ENCODE measurements at regions not wholly inside any gene's neighbourhood (a gene's known extent, or its start where the extent isn't known, plus 50 kb on each side); places are given as distances from the start of the nearest gene placed in this dataset.
A peak's percentile ranks its signal among the peaks of the same experiment; 100 is the strongest.

DNA sequence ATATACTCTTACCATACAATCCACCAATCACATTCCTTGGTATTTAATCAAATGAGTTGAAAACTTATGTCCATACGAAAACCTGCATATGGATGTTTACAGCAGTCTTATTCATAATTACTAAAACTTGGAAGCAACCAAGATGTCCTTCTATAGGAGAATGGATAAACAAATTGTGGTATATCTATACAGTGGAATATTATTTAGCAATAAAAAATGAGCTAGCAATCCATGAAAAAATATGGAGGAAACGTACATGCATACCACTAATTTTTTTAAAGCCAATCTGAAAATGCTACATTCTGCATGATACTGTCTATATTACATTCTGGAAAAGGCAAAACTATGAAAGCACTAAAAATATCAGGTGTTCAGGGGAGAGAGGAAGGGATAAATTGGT is 73.9 kb upstream of the LPP start:
- Histone ChIP-seq H3K4me1 (ENCODE audit: control insufficient read depth in 5 of 5, insufficient read depth in 5 of 5, low read length in 5 of 5) (peaks cover 0 to 4% (median 0%) of the 10 kb centered on the region in 5 donors), H3K36me3 (ENCODE audit: control insufficient read depth in 4 of 4, insufficient read depth in 4 of 4, low read length in 4 of 4) (no peaks in the 10 kb centered on the region), H3K27me3 (ENCODE audit: control insufficient read depth in 3 of 3, insufficient read depth in 3 of 3, low read length in 2 of 3) (no peaks in the 10 kb centered on the region), H3K4me3 (no peak overlapping the region), H3K9ac (ENCODE audit: insufficient read depth in 1 of 2, low read length in 2 of 2) (no peak overlapping the region), H3K27ac (ENCODE audit: low read depth in 1 of 2, low read length in 1 of 2) (no peak overlapping the region), H3K9me3 (ENCODE audit: control insufficient read depth in 4 of 4, insufficient read depth in 3 of 4, low read length in 3 of 4) (no peaks in the 10 kb centered on the region)
- 95 to 98% methylated on average over 2 of the region's 2 CpGs for WGBS, 2 donors
- ATAC-seq (ENCODE audit: insufficient read depth, low FRiP score) = no peak
- DNase-seq = no peak
- TF ChIP-seq, protein P1, sequence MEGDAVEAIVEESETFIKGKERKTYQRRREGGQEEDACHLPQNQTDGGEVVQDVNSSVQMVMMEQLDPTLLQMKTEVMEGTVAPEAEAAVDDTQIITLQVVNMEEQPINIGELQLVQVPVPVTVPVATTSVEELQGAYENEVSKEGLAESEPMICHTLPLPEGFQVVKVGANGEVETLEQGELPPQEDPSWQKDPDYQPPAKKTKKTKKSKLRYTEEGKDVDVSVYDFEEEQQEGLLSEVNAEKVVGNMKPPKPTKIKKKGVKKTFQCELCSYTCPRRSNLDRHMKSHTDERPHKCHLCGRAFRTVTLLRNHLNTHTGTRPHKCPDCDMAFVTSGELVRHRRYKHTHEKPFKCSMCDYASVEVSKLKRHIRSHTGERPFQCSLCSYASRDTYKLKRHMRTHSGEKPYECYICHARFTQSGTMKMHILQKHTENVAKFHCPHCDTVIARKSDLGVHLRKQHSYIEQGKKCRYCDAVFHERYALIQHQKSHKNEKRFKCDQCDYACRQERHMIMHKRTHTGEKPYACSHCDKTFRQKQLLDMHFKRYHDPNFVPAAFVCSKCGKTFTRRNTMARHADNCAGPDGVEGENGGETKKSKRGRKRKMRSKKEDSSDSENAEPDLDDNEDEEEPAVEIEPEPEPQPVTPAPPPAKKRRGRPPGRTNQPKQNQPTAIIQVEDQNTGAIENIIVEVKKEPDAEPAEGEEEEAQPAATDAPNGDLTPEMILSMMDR (IDR thresholded peaks at IDR 0.05; ENCODE audit: control extremely low read depth, extremely low read depth) = no peak

DNA sequence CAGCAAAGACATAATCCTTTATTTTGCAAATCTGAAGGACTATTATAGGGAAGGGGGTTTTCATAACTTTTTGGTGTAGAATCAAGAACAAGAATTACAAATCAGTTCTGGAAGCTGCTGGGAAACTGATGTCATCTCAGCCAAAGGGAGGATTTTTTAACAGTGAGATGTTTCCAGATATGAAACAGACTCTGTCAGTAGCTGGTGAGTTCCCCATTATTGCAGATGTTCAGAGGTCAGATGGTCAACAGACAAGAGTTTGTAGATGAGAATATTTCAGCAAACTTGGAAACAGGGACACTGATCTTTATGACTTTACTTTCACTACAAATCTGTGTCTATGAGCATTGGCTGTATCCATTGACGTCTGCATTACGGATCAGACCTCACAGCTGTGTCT is 71.9 kb upstream of the LPP start:
- H3K4me3 ChIP-seq = no peak overlapping the region
- 44 to 46% methylated on average over 2 of the region's 2 CpGs for WGBS, 2 donors
- ATAC-seq (ENCODE audit: insufficient read depth, low FRiP score) = peak; percentile 73
- TF ChIP-seq, protein P1 (IDR thresholded peaks at IDR 0.05; ENCODE audit: control extremely low read depth, extremely low read depth) = no peak
- H3K27ac ChIP-seq (ENCODE audit: low read depth in 1 of 2, low read length in 1 of 2) = no peak overlapping the region
- peaks cover 0 to 2% (median 0%) of the 10 kb centered on the region in 3 donors for H3K27me3 ChIP-seq (ENCODE audit: control insufficient read depth in 3 of 3, insufficient read depth in 3 of 3, low read length in 2 of 3)
- H3K4me1 ChIP-seq (ENCODE audit: control insufficient read depth in 5 of 5, insufficient read depth in 5 of 5, low read length in 5 of 5) = peaks cover 0 to 4% (median 0%) of the 10 kb centered on the region in 5 donors
- DNase-seq = no peak
- H3K36me3 ChIP-seq (ENCODE audit: control insufficient read depth in 4 of 4, insufficient read depth in 4 of 4, low read length in 4 of 4) = no peaks in the 10 kb centered on the region
- no peaks in the 10 kb centered on the region for H3K9me3 ChIP-seq (ENCODE audit: control insufficient read depth in 4 of 4, insufficient read depth in 3 of 4, low read length in 3 of 4)
- no peak overlapping the region for H3K9ac ChIP-seq (ENCODE audit: insufficient read depth in 1 of 2, low read length in 2 of 2)

- Histone ChIP-seq H3K36me3 (ENCODE audit: control insufficient read depth in 4 of 4, insufficient read depth in 4 of 4, low read length in 4 of 4) (no peaks in the 10 kb centered on the region), H3K27ac (ENCODE audit: low read depth in 1 of 2, low read length in 1 of 2) (peak overlapping the region in 1 of 2 donors; percentile 29), H3K9me3 (ENCODE audit: control insufficient read depth in 4 of 4, insufficient read depth in 3 of 4, low read length in 3 of 4) (no peaks in the 10 kb centered on the region), H3K9ac (ENCODE audit: insufficient read depth in 1 of 2, low read length in 2 of 2) (no peak overlapping the region), H3K4me3 (no peak overlapping the region), H3K27me3 (ENCODE audit: control insufficient read depth in 3 of 3, insufficient read depth in 3 of 3, low read length in 2 of 3) (peaks cover 0 to 2% (median 0%) of the 10 kb centered on the region in 3 donors), H3K4me1 (ENCODE audit: control insufficient read depth in 5 of 5, insufficient read depth in 5 of 5, low read length in 5 of 5) (peaks cover 0 to 4% (median 0%) of the 10 kb centered on the region in 5 donors)
- TF ChIP-seq, protein P1 (IDR thresholded peaks at IDR 0.05; ENCODE audit: control extremely low read depth, extremely low read depth) = no peak
- ATAC-seq (ENCODE audit: insufficient read depth, low FRiP score) = no peak
- WGBS, 2 donors = 67 to 75% methylated on average over 1 of the region's 1 CpG
- no peak for DNase-seq
Measured at GRCh38 chr3:188082450-188082849, 71.5 kb upstream of the LPP start.

DNA sequence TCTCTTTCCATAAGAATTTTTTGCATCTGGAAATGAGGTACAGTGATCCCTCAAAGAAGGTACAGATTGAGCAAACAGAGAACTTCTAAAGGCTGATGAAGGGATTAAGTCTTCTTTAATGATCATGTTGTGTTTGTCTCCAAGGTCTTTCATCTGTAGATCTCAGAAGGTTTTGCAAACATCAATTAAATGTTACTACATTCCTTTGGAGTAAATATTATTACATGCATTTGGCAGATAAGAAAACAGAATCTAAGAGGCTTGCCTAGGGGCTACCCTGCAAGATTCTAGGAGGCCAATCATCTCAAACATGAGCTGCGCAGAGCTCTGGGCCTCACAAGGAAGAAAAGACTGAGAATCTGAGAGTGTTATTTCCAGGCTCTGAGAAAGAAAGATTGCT is 70.9 kb upstream of the LPP start:
- no peak overlapping the region for H3K9ac ChIP-seq (ENCODE audit: insufficient read depth in 1 of 2, low read length in 2 of 2)
- no peaks in the 10 kb centered on the region for H3K36me3 ChIP-seq (ENCODE audit: control insufficient read depth in 4 of 4, insufficient read depth in 4 of 4, low read length in 4 of 4)
- H3K27ac ChIP-seq (ENCODE audit: low read depth in 1 of 2, low read length in 1 of 2) = no peak overlapping the region
- DNase-seq (no peak), ATAC-seq (ENCODE audit: insufficient read depth, low FRiP score) (no peak)
- H3K27me3 ChIP-seq (ENCODE audit: control insufficient read depth in 3 of 3, insufficient read depth in 3 of 3, low read length in 2 of 3) = peaks cover 0 to 3% (median 0%) of the 10 kb centered on the region in 3 donors
- peaks cover 0 to 4% (median 0%) of the 10 kb centered on the region in 5 donors for H3K4me1 ChIP-seq (ENCODE audit: control insufficient read depth in 5 of 5, insufficient read depth in 5 of 5, low read length in 5 of 5)
- TF ChIP-seq, protein P1 (IDR thresholded peaks at IDR 0.05; ENCODE audit: control extremely low read depth, extremely low read depth) = no peak
- 100% methylated on average over 1 of the region's 1 CpG for WGBS, 2 donors
- no peak overlapping the region for H3K4me3 ChIP-seq
- H3K9me3 ChIP-seq (ENCODE audit: control insufficient read depth in 4 of 4, insufficient read depth in 3 of 4, low read length in 3 of 4) = no peaks in the 10 kb centered on the region

All from lung (tissue), 11 donors.